Fibroblast of lung (primary cell): ENCODE measurements at regions not wholly inside any gene's neighbourhood (a gene's known extent, or its start where the extent isn't known, plus 50 kb on each side); places are given as distances from the start of the nearest gene placed in this dataset.

Source experiments
- CTCF ChIP-seq, 2 donors: IDR thresholded peaks in 1 of 2; conservative IDR thresholded peaks in 1 of 2; 1 replicate in 1 of 2; 2 replicates in 1 of 2; pipeline ENCODE4 v1.5.1; 2011 to 2012; ENCODE audit warnings: low read length in 2 of 2, control low read depth in 1 of 2, inconsistent platforms in 1 of 2, low read depth in 1 of 2, mild to moderate bottlenecking in 1 of 2
- EZH2 ChIP-seq: IDR thresholded peaks from 2 replicates; pipeline ENCODE4 v1.5.1; 2012; ENCODE audit warnings: low read length, control low read depth, mild to moderate bottlenecking; ENCODE audit errors: missing control alignments

DNA sequence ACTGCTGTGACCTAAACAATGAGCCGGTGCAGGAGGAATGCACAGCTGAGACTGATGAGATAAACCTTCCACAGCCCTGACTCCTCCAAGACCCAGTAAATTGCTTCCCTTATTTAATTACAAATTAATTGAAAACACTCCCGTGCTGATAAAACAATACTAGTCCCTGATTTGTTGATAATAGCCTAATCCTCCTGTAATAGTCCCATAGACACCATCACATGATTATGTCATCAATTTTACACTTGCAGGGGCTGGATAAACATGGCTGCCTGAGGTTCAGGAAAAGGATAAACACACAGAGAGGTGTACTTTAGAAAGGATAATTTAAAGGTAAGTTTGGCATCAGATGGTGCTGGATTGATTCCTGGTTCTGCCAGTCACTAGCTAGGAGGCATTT lies 84.6 kb upstream of the SPAG17 start:
- no peak for TF ChIP-seq CTCF (conservative IDR thresholded peaks at IDR 0.05 in 1 of 2, IDR thresholded peaks at IDR 0.05 in 1 of 2; ENCODE audit: low read depth in 1 of 2, low read length in 2 of 2)
- TF ChIP-seq EZH2, result no peak
